ENCODE measurements at regions not wholly inside any gene's neighbourhood (a gene's known extent, or its start where the extent isn't known, plus 50 kb on each side); places are given as distances from the start of the nearest gene placed in this dataset.

- TF ChIP-seq CTCF (IDR thresholded peaks at IDR 0.05) (no peak), EP300 (IDR thresholded peaks at IDR 0.05) (no peak), POLR2A (IDR thresholded peaks at IDR 0.05; ENCODE audit: low read depth) (no peak), POLR2AphosphoS5 (IDR thresholded peaks at IDR 0.05) (no peak)
These were observed 422.6 kb upstream of the ID2 start for GRCh38 chr2:8259106-8259840.

Measured in esophagus muscularis mucosa (tissue), 4 donors.